Fibroblast of the aortic adventitia (primary cell): ENCODE measurements at regions not wholly inside any gene's neighbourhood (a gene's known extent, or its start where the extent isn't known, plus 50 kb on each side); places are given as distances from the start of the nearest gene placed in this dataset.

Experiments
- DNase-seq: peaks from one replicate; pipeline ENCODE4 v3.0.0-alpha.2; 2010; ENCODE audit warnings: low read depth
- H3K4me3 ChIP-seq: 2 replicates; pipeline ENCODE4 v1.5.1; 2011; ENCODE audit warnings: low read depth, mild to moderate bottlenecking, control low read depth, low read length, moderate library complexity
- CTCF ChIP-seq: IDR thresholded peaks from 2 replicates; pipeline ENCODE4 v1.5.1; 2011; ENCODE audit warnings: mild to moderate bottlenecking, low read length, control low read depth, inconsistent platforms; ENCODE audit not compliant: insufficient read depth

GRCh38 chr1:198064181-198064580 is 92.6 kb upstream of the NEK7 start:
- TF ChIP-seq CTCF = no peak
- no peak for DNase-seq
- H3K4me3 ChIP-seq = no peak overlapping the region

- no peak for TF ChIP-seq CTCF
- DNase-seq = no peak
Observed at GRCh38 chr1:198068285-198068684, 88.5 kb upstream of the NEK7 start.

GRCh38 chr1:198072177-198072576 is 84.6 kb upstream of the NEK7 start:
- DNase-seq = peak; percentile 35
- no peak overlapping the region for H3K4me3 ChIP-seq
- TF ChIP-seq CTCF = peak; percentile 43

More at GRCh38 chr1:198068285-198068684, 88.5 kb upstream of the NEK7 start:
- H3K4me3 ChIP-seq = no peak overlapping the region

- H3K4me3 ChIP-seq = no peak overlapping the region
- DNase-seq = no peak
- TF ChIP-seq CTCF = no peak
Observed at GRCh38 chr1:198075296-198075695, 81.5 kb upstream of the NEK7 start.

GRCh38 chr1:198079432-198079951 is 77.3 kb upstream of the NEK7 start:
- TF ChIP-seq CTCF = no peak
- H3K4me3 ChIP-seq = no peak overlapping the region
- peak; percentile 37 for DNase-seq

GRCh38 chr1:198082576-198082975 is 74.2 kb upstream of the NEK7 start:
- DNase-seq = no peak
- no peak overlapping the region for H3K4me3 ChIP-seq
- TF ChIP-seq CTCF = no peak

- H3K4me3 ChIP-seq = no peak overlapping the region
- no peak for TF ChIP-seq CTCF
- DNase-seq = no peak
Observed at GRCh38 chr1:198083549-198083948, 73.2 kb upstream of the NEK7 start.
